Body of pancreas (tissue), 4 donors: ENCODE measurements at regions not wholly inside any gene's neighbourhood (a gene's known extent, or its start where the extent isn't known, plus 50 kb on each side); places are given as distances from the start of the nearest gene placed in this dataset.

Experiments used
- CTCF ChIP-seq, 7 experiments: fragments of 450-650 bp in 4 of 7; fragments of 200-600 bp in 3 of 7; sonication (generic) in 3 of 7; IDR thresholded peaks; one replicate each; pipeline ENCODE4 v1.5.1; 2016 to 2019; ENCODE audit warnings: antibody characterized with exemption in 7 of 7
- POLR2A ChIP-seq, 3 donors: fragments of 450-650 bp; IDR thresholded peaks; one replicate each; pipeline ENCODE4 v1.6.1; 2016; ENCODE audit warnings: antibody characterized with exemption in 3 of 3, mild to moderate bottlenecking in 2 of 3

GRCh38 chr2:145029081-145029480 lies 509.2 kb upstream of the ZEB2 start:
- no peak for TF ChIP-seq CTCF (IDR thresholded peaks at IDR 0.05)
- TF ChIP-seq POLR2A (IDR thresholded peaks at IDR 0.05), result no peak
